ENCODE measurements at regions not wholly inside any gene's neighbourhood (a gene's known extent, or its start where the extent isn't known, plus 50 kb on each side); places are given as distances from the start of the nearest gene placed in this dataset.

DNA sequence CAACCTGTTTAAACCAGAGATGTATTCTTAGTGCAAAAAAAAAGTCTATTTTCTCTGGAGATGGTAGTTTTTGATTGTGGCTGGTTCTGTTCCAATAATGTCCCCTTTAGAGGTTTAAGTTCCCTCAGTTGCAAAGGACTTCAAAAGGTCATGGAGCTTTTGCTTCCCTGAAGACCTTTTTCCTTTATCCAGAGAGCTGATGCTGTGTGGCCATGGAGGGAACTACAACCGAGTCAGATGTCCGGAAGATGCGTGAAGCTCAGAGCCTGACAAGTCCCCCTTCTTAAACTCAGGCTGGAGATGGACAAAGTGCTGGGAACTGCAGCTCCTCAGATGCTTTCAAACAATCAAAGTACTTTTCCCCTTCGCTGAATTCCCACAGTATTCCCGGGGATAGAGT lies 176.1 kb downstream of the TMEM18 start:
- TF ChIP-seq, protein P1, sequence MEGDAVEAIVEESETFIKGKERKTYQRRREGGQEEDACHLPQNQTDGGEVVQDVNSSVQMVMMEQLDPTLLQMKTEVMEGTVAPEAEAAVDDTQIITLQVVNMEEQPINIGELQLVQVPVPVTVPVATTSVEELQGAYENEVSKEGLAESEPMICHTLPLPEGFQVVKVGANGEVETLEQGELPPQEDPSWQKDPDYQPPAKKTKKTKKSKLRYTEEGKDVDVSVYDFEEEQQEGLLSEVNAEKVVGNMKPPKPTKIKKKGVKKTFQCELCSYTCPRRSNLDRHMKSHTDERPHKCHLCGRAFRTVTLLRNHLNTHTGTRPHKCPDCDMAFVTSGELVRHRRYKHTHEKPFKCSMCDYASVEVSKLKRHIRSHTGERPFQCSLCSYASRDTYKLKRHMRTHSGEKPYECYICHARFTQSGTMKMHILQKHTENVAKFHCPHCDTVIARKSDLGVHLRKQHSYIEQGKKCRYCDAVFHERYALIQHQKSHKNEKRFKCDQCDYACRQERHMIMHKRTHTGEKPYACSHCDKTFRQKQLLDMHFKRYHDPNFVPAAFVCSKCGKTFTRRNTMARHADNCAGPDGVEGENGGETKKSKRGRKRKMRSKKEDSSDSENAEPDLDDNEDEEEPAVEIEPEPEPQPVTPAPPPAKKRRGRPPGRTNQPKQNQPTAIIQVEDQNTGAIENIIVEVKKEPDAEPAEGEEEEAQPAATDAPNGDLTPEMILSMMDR (IDR thresholded peaks at IDR 0.05 in 4 of 5, conservative IDR thresholded peaks at IDR 0.05 in 1 of 5) = no peak
- TF ChIP-seq POLR2A (IDR thresholded peaks at IDR 0.05) = no peak

Data from gastrocnemius medialis (tissue), 4 donors.